ENCODE measurements at regions not wholly inside any gene's neighbourhood (a gene's known extent, or its start where the extent isn't known, plus 50 kb on each side); places are given as distances from the start of the nearest gene placed in this dataset.

DNA sequence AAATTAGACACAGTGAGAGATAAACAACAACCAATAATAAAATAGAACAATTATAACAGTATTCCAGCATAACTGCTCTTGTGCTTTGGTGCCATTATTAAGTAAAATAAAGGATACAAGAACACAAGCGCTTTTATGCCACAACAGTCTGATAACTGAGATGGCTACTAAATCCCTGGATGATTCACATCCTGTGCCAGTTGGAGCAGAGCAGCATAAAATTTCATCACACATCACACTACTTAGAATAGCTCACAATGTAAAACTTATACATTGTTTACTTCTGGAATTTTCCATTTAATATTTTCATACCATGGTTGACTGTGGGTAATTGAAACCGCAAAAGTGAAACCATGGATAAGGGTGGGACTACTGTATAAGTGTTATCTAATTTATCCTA is 399.9 kb upstream of the CNKSR2 start:
- TF ChIP-seq, protein P1, sequence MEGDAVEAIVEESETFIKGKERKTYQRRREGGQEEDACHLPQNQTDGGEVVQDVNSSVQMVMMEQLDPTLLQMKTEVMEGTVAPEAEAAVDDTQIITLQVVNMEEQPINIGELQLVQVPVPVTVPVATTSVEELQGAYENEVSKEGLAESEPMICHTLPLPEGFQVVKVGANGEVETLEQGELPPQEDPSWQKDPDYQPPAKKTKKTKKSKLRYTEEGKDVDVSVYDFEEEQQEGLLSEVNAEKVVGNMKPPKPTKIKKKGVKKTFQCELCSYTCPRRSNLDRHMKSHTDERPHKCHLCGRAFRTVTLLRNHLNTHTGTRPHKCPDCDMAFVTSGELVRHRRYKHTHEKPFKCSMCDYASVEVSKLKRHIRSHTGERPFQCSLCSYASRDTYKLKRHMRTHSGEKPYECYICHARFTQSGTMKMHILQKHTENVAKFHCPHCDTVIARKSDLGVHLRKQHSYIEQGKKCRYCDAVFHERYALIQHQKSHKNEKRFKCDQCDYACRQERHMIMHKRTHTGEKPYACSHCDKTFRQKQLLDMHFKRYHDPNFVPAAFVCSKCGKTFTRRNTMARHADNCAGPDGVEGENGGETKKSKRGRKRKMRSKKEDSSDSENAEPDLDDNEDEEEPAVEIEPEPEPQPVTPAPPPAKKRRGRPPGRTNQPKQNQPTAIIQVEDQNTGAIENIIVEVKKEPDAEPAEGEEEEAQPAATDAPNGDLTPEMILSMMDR (IDR thresholded peaks at IDR 0.05), result no peak
- TF ChIP-seq POLR2A (IDR thresholded peaks at IDR 0.05), result no peak
